ENCODE measurements at regions not wholly inside any gene's neighbourhood (a gene's known extent, or its start where the extent isn't known, plus 50 kb on each side); places are given as distances from the start of the nearest gene placed in this dataset.

DNA sequence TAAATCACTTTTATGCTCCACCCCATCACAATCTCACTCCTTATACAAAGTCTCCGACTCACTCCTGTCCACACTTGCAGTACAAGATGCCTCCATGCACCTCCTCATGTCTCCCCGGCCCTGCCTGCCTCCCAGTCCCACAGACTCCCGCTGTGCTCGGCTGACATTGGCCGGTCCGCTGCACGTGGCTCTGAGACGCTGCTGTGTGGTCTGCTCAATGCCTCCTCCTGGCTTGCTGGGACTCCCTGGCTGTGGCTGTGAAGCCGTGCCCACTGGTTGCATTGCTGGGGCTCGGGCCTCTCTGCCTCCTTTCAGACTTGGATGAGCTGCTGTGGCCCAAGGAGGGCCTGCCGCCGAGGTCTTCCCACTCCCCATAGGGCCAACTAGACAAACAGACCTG lies 224.0 kb upstream of the B3GAT1 start:
- no peak for DNase-seq (ENCODE audit: extremely low read depth, low read depth)
- TF ChIP-seq, protein P1, sequence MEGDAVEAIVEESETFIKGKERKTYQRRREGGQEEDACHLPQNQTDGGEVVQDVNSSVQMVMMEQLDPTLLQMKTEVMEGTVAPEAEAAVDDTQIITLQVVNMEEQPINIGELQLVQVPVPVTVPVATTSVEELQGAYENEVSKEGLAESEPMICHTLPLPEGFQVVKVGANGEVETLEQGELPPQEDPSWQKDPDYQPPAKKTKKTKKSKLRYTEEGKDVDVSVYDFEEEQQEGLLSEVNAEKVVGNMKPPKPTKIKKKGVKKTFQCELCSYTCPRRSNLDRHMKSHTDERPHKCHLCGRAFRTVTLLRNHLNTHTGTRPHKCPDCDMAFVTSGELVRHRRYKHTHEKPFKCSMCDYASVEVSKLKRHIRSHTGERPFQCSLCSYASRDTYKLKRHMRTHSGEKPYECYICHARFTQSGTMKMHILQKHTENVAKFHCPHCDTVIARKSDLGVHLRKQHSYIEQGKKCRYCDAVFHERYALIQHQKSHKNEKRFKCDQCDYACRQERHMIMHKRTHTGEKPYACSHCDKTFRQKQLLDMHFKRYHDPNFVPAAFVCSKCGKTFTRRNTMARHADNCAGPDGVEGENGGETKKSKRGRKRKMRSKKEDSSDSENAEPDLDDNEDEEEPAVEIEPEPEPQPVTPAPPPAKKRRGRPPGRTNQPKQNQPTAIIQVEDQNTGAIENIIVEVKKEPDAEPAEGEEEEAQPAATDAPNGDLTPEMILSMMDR (IDR thresholded peaks at IDR 0.05; ENCODE audit: low read depth, low read length): no peak

- no peak for DNase-seq (ENCODE audit: extremely low read depth, low read depth)
- TF ChIP-seq, protein P1 (IDR thresholded peaks at IDR 0.05; ENCODE audit: low read depth, low read length): no peak
These were observed 223.1 kb upstream of the B3GAT1 start for GRCh38 chr11:134634897-134635831.

GRCh38 chr11:134633276-134633675 lies 221.2 kb upstream of the B3GAT1 start:
- TF ChIP-seq, protein P1 (IDR thresholded peaks at IDR 0.05; ENCODE audit: low read depth, low read length): no peak

GRCh38 chr11:134632347-134633119 lies 220.5 kb upstream of the B3GAT1 start:
- TF ChIP-seq, protein P1 (IDR thresholded peaks at IDR 0.05; ENCODE audit: low read depth, low read length): no peak
- no peak for DNase-seq (ENCODE audit: extremely low read depth, low read depth)

More at GRCh38 chr11:134633276-134633675, 221.2 kb upstream of the B3GAT1 start:
- no peak for DNase-seq (ENCODE audit: extremely low read depth, low read depth)

- TF ChIP-seq, protein P1 (IDR thresholded peaks at IDR 0.05; ENCODE audit: low read depth, low read length): no peak
- DNase-seq (ENCODE audit: extremely low read depth, low read depth): no peak
These were observed 218.8 kb upstream of the B3GAT1 start for GRCh38 chr11:134630861-134631260.

DNA sequence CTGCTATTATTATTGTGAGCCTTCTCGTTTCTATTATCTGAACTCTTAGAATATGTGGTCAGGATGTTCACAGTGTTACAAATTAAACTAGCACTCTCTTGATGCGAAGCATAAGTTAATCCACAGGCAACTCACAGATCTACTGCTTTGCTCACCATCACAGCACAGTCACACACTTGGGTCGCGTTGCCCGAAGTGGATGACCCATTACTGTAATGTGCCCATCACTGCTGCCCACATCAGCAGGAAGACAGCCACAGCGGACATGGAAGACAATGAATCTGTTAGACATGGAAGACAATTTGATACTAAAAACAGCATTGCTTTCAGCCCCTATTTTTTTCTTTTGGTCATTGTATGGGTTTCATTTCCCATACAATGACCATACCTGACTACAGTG lies 216.4 kb upstream of the B3GAT1 start:
- TF ChIP-seq, protein P1 (IDR thresholded peaks at IDR 0.05; ENCODE audit: low read depth, low read length): no peak
- DNase-seq (ENCODE audit: extremely low read depth, low read depth): no peak

DNA sequence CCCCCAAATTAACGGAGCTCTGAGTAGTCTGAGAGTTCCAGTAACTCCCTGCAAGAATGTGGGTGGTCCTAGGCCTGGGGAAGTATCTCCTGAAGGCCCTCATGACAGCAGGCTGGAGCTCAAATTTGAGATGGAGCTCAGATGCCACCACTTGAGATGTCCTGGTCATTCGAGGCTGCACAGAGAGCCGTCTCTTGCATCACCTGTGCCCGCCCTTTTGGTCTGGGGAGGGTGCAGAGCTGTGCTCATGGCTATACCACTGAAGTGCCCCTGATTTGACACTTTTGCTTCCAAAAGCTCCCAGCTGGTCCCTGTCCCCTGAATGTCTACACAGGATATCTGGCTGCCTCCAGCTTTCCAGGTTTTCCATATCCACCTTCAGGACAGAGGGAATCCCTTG lies 214.0 kb upstream of the B3GAT1 start:
- no peak for DNase-seq (ENCODE audit: extremely low read depth, low read depth)
- TF ChIP-seq, protein P1 (IDR thresholded peaks at IDR 0.05; ENCODE audit: low read depth, low read length): no peak
